ENCODE measurements at regions not wholly inside any gene's neighbourhood (a gene's known extent, or its start where the extent isn't known, plus 50 kb on each side); places are given as distances from the start of the nearest gene placed in this dataset.

DNA sequence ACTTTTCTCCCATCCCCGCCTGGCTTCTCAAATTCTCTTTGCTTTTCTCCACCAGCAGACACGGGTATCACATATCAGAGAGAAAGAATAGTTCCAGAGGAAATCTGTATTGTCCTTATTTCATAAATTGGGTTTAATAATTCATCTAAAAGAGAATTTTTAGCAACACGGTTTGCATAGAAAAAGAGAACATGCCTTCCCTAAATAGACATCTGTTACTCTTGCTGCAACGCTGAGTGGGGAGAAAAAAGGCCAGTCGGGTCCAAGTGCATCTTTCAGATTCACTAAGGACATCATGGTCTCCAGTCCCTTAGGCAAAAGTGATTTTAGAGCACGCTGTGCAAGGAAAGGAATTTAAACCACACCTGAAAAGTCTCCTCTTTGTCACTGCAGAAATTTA lies 201.3 kb downstream of the ABHD5 start:
- intact Hi-C loops (cut with DNase I), result no loop called here
- ATAC-seq (no peak), DNase-seq (no peak)
- peaks cover 14% of the 10 kb centered on the region for H3K27me3 ChIP-seq
- TF ChIP-seq, protein P1, sequence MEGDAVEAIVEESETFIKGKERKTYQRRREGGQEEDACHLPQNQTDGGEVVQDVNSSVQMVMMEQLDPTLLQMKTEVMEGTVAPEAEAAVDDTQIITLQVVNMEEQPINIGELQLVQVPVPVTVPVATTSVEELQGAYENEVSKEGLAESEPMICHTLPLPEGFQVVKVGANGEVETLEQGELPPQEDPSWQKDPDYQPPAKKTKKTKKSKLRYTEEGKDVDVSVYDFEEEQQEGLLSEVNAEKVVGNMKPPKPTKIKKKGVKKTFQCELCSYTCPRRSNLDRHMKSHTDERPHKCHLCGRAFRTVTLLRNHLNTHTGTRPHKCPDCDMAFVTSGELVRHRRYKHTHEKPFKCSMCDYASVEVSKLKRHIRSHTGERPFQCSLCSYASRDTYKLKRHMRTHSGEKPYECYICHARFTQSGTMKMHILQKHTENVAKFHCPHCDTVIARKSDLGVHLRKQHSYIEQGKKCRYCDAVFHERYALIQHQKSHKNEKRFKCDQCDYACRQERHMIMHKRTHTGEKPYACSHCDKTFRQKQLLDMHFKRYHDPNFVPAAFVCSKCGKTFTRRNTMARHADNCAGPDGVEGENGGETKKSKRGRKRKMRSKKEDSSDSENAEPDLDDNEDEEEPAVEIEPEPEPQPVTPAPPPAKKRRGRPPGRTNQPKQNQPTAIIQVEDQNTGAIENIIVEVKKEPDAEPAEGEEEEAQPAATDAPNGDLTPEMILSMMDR (IDR thresholded peaks at IDR 0.05), result no peak
- no peak overlapping the region for H3K27ac ChIP-seq
- H3K4me3 ChIP-seq, result no peak overlapping the region
- no peaks in the 10 kb centered on the region for H3K36me3 ChIP-seq
- H3K4me1 ChIP-seq, result peaks cover 6% of the 10 kb centered on the region
- no peaks in the 10 kb centered on the region for H3K9me3 ChIP-seq

DNA sequence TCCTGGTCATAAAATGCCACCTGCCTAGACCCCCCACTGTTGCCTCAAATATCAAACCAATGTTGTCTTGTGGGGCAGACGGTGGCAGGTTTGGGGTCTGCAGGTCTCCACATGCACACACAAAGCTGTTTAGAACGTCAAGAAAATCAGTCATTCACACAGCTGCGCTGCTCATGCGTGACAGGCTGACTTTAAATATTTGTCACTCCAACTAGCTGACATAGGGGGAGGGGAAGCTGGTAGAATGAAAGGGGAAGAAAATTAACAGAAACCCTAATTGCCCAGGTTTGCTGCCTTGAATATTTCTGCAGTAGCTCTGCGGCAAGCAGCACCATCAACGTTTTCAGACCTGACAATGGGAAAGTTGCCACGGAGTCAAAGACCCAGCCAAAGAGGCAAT lies 201.8 kb downstream of the ABHD5 start:
- Histone ChIP-seq H3K4me1 (peaks cover 6% of the 10 kb centered on the region), H3K27me3 (peaks cover 14% of the 10 kb centered on the region), H3K9me3 (no peaks in the 10 kb centered on the region), H3K27ac (no peak overlapping the region), H3K4me3 (no peak overlapping the region), H3K36me3 (no peaks in the 10 kb centered on the region)
- ATAC-seq (no peak), DNase-seq (peak; percentile 4)
- TF ChIP-seq, protein P1 (IDR thresholded peaks at IDR 0.05), result no peak
- intact Hi-C loops (cut with DNase I), result no loop called here

DNA sequence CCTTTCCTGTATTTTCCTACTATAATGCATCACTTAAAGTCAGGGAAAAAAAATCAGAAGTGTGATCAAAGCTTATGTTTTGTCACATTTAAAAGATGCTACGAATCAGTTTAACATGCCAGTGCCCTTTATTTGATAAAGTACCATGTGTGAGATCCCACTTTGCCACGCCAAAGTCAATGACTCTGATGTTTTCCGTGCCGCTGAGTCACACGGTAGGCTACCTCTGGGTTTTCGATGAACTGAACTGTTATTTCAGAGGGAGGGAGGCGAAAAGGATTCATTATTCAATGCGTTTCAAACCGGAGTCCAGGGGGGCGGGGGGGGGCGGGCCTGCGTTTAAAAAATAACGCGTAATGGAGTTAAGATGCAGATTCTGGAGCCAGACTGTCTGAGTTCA lies 203.0 kb downstream of the ABHD5 start:
- Histone ChIP-seq H3K27ac (no peak overlapping the region), H3K36me3 (no peaks in the 10 kb centered on the region), H3K9me3 (no peaks in the 10 kb centered on the region), H3K27me3 (peaks cover 19% of the 10 kb centered on the region), H3K4me3 (peak overlapping the region; percentile 48), H3K4me1 (peaks cover 6% of the 10 kb centered on the region)
- TF ChIP-seq, protein P1 (IDR thresholded peaks at IDR 0.05), result no peak
- intact Hi-C loops (cut with DNase I), result no loop called here
- ATAC-seq, result no peak
- no peak for DNase-seq

DNA sequence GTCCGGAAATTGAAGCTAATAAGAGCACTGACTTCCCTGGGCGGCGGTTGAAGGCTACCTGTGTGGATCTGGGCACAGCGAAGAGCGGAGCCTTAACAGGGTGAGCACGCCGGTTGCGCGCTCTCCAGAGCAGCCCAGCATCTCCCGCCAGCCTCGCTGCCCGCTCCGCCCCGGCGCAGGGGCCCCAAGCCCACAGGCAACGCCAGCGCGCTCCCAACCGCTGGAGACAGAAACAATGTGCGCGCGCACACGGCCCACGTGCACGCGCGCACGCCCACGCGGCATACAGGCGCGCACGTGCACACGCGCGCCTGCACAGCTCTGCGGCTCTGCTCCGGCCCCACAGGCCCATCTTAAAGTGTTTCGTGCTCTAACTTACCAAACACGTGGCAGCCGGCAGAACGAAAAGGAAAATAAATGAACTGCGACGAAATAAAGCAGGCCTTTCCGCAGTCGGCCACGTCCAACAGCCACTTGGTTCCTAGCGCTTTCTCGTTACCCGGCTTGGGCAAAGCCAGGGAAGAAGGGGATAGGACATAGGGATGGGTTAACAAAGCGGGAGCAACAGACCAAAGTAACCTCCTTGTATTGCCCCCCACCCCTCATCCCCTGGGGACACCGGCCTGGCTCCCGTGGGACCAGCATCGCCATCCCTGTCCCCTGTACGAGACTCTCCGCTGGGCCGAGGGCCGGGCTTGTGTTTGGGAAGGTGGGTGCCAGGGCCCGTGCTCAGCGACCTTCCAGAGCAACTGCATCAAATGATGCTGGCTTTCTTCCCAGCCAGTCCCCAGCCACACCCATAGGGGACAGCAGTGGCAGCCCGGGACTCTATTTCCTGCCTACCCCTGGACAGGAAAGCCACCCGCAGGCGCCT lies 203.7 kb downstream of the ABHD5 start:
- TF ChIP-seq, protein P1 (IDR thresholded peaks at IDR 0.05), result no peak
- Histone ChIP-seq H3K27ac (no peak overlapping the region), H3K4me1 (peaks cover 6% of the 10 kb centered on the region), H3K4me3 (peak overlapping the region; percentile 48), H3K9me3 (no peaks in the 10 kb centered on the region), H3K36me3 (no peaks in the 10 kb centered on the region), H3K27me3 (peaks cover 19% of the 10 kb centered on the region)
- intact Hi-C loops (cut with DNase I), result no loop called here
- ATAC-seq, result peak; percentile 90
- DNase-seq, result peak; percentile 71

DNA sequence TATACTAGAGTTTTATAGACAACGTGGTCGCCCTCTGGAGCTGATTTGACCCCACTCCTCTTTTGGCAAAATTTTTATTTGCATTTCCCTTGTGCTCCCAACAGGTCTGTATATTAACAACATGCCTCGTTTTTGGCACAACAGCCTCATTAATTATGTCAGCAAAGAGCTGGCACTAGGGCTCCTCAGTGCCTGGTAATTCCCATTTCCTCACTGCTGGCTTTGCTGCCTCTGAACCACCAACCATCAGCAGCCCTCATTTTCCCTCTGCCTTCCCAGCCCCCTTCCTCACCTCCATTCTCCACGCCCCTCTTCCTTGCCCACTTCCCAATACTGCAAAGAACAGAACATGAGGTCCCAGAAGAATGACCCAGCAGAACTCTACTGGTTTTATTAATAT lies 204.8 kb downstream of the ABHD5 start:
- peaks cover 19% of the 10 kb centered on the region for H3K27me3 ChIP-seq
- no peaks in the 10 kb centered on the region for H3K36me3 ChIP-seq
- H3K4me1 ChIP-seq, result peaks cover 6% of the 10 kb centered on the region
- H3K27ac ChIP-seq, result no peak overlapping the region
- H3K9me3 ChIP-seq, result no peaks in the 10 kb centered on the region
- no peak overlapping the region for H3K4me3 ChIP-seq
- DNase-seq, result no peak
- no peak for ATAC-seq
- TF ChIP-seq, protein P1 (IDR thresholded peaks at IDR 0.05), result no peak
- intact Hi-C loops (cut with DNase I), result no loop called here
